ENCODE measurements at regions not wholly inside any gene's neighbourhood (a gene's known extent, or its start where the extent isn't known, plus 50 kb on each side); places are given as distances from the start of the nearest gene placed in this dataset.

- DNase-seq (ENCODE audit: low read depth, low spot score): no peak
- Histone ChIP-seq H3K4me1 (ENCODE audit: insufficient read depth, insufficient read length) (no peaks in the 10 kb centered on the region), H3K27me3 (ENCODE audit: insufficient read depth, insufficient read length) (no peaks in the 10 kb centered on the region), H3K4me3 (ENCODE audit: insufficient read length, low read depth) (no peak overlapping the region), H3K9ac (ENCODE audit: insufficient read length, low read depth) (no peak overlapping the region), H3K9me3 (ENCODE audit: insufficient read depth, low read length) (no peaks in the 10 kb centered on the region), H3K36me3 (ENCODE audit: insufficient read depth, insufficient read length, low read length) (no peaks in the 10 kb centered on the region)
- TF ChIP-seq SUZ12 (IDR thresholded peaks at IDR 0.05; ENCODE audit: extremely low read depth, insufficient read depth, insufficient read length) (no peak), YY1 (IDR thresholded peaks at IDR 0.05; ENCODE audit: insufficient read depth, insufficient read length) (no peak), ZNF274 (IDR thresholded peaks at IDR 0.05; ENCODE audit: low read depth, low read length) (no peak)
These were observed 744.5 kb upstream of the FAM241A start for GRCh38 chr4:111400741-111401140.

GRCh38 chr4:111404673-111405072 lies 740.6 kb upstream of the FAM241A start:
- no peaks in the 10 kb centered on the region for H3K36me3 ChIP-seq (ENCODE audit: insufficient read depth, insufficient read length, low read length)
- H3K9ac ChIP-seq (ENCODE audit: insufficient read length, low read depth): no peak overlapping the region
- no peaks in the 10 kb centered on the region for H3K9me3 ChIP-seq (ENCODE audit: insufficient read depth, low read length)
- H3K4me3 ChIP-seq (ENCODE audit: insufficient read length, low read depth): no peak overlapping the region
- H3K4me1 ChIP-seq (ENCODE audit: insufficient read depth, insufficient read length): no peaks in the 10 kb centered on the region
- no peak for DNase-seq (ENCODE audit: low read depth, low spot score)
- H3K27me3 ChIP-seq (ENCODE audit: insufficient read depth, insufficient read length): no peaks in the 10 kb centered on the region
- TF ChIP-seq YY1 (IDR thresholded peaks at IDR 0.05; ENCODE audit: insufficient read depth, insufficient read length): no peak
- TF ChIP-seq SUZ12 (IDR thresholded peaks at IDR 0.05; ENCODE audit: extremely low read depth, insufficient read depth, insufficient read length): no peak
- no peak for TF ChIP-seq ZNF274 (IDR thresholded peaks at IDR 0.05; ENCODE audit: low read depth, low read length)

DNA sequence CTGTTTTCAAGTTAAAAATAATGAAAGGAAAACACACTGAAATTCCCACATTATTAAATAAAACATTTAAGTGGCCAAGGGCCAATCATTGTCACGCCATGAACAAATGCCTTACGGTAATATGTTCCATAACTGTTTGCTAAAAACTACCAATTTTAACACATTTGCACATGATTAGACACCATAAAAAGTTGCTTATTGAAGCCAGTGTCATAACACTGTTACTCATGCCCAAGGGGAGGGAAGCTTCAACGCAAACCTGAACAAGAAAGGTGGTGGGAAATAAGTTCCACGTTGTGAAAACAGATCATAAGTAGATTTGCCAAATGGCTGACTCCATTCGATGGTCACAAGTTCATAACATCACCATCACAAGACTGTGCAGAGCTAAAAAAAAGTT lies 739.3 kb upstream of the FAM241A start:
- H3K36me3 ChIP-seq (ENCODE audit: insufficient read depth, insufficient read length, low read length): no peaks in the 10 kb centered on the region

DNA sequence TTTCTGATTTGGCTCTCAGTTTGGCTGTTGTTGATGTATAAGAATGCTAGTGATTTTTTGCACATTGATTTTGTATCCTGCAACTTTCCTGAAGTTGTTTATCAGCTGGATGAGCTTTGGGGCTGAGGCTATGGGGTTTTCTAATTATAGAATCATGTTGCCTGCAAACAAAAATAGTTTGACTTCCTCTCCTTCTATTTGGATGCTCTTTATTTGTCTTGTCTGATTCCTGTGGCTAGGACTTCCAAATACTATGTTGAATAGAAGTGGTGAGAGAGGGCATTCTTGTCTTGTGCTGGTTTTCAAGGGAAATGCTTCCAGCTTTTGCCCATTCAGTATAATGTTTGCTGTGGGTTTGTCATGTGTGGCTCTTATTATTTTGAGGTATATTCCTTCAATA lies 734.7 kb upstream of the FAM241A start:
- Histone ChIP-seq H3K4me1 (ENCODE audit: insufficient read depth, insufficient read length) (no peaks in the 10 kb centered on the region), H3K27me3 (ENCODE audit: insufficient read depth, insufficient read length) (no peaks in the 10 kb centered on the region), H3K9me3 (ENCODE audit: insufficient read depth, low read length) (no peaks in the 10 kb centered on the region), H3K36me3 (ENCODE audit: insufficient read depth, insufficient read length, low read length) (no peaks in the 10 kb centered on the region), H3K9ac (ENCODE audit: insufficient read length, low read depth) (no peak overlapping the region), H3K4me3 (ENCODE audit: insufficient read length, low read depth) (no peak overlapping the region)
- no peak for TF ChIP-seq ZNF274 (IDR thresholded peaks at IDR 0.05; ENCODE audit: low read depth, low read length)
- no peak for TF ChIP-seq SUZ12 (IDR thresholded peaks at IDR 0.05; ENCODE audit: extremely low read depth, insufficient read depth, insufficient read length)
- TF ChIP-seq YY1 (IDR thresholded peaks at IDR 0.05; ENCODE audit: insufficient read depth, insufficient read length): no peak
- DNase-seq (ENCODE audit: low read depth, low spot score): no peak

More for the DNA sequence above, 739.3 kb upstream of the FAM241A start:
- Histone ChIP-seq H3K4me3 (ENCODE audit: insufficient read length, low read depth) (no peak overlapping the region), H3K27me3 (ENCODE audit: insufficient read depth, insufficient read length) (no peaks in the 10 kb centered on the region), H3K9me3 (ENCODE audit: insufficient read depth, low read length) (no peaks in the 10 kb centered on the region), H3K9ac (ENCODE audit: insufficient read length, low read depth) (no peak overlapping the region), H3K4me1 (ENCODE audit: insufficient read depth, insufficient read length) (no peaks in the 10 kb centered on the region)
- DNase-seq (ENCODE audit: low read depth, low spot score): no peak
- no peak for TF ChIP-seq SUZ12 (IDR thresholded peaks at IDR 0.05; ENCODE audit: extremely low read depth, insufficient read depth, insufficient read length)
- TF ChIP-seq YY1 (IDR thresholded peaks at IDR 0.05; ENCODE audit: insufficient read depth, insufficient read length): no peak
- no peak for TF ChIP-seq ZNF274 (IDR thresholded peaks at IDR 0.05; ENCODE audit: low read depth, low read length)

DNA sequence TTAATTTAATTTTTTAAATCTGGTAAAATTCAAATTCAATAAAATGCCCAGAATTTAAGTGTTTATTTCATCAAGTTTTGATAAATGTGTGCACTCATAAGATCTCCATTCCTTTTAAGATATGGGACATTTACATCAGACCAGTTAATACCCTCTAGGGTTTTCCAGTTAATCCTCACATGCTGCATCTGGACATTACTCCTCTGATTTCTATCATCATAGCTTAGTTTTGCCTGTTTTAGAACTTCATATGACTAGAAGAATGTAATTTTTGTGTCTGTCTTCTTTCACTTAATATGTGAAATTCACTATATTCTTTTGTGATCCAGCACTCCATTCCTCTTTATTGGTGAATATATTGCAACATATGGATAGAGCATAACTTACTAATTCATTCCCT lies 727.7 kb upstream of the FAM241A start:
- Histone ChIP-seq H3K36me3 (ENCODE audit: insufficient read depth, insufficient read length, low read length) (no peaks in the 10 kb centered on the region), H3K4me1 (ENCODE audit: insufficient read depth, insufficient read length) (no peaks in the 10 kb centered on the region), H3K9ac (ENCODE audit: insufficient read length, low read depth) (no peak overlapping the region), H3K4me3 (ENCODE audit: insufficient read length, low read depth) (no peak overlapping the region), H3K9me3 (ENCODE audit: insufficient read depth, low read length) (no peaks in the 10 kb centered on the region), H3K27me3 (ENCODE audit: insufficient read depth, insufficient read length) (no peaks in the 10 kb centered on the region)
- no peak for TF ChIP-seq YY1 (IDR thresholded peaks at IDR 0.05; ENCODE audit: insufficient read depth, insufficient read length)
- DNase-seq (ENCODE audit: low read depth, low spot score): no peak

GRCh38 chr4:111433441-111433840 lies 711.8 kb upstream of the FAM241A start:
- no peak overlapping the region for H3K4me3 ChIP-seq (ENCODE audit: insufficient read length, low read depth)
- H3K9ac ChIP-seq (ENCODE audit: insufficient read length, low read depth): no peak overlapping the region
- no peaks in the 10 kb centered on the region for H3K9me3 ChIP-seq (ENCODE audit: insufficient read depth, low read length)
- TF ChIP-seq YY1 (IDR thresholded peaks at IDR 0.05; ENCODE audit: insufficient read depth, insufficient read length): no peak
- no peak for TF ChIP-seq SUZ12 (IDR thresholded peaks at IDR 0.05; ENCODE audit: extremely low read depth, insufficient read depth, insufficient read length)
- no peak for TF ChIP-seq ZNF274 (IDR thresholded peaks at IDR 0.05; ENCODE audit: low read depth, low read length)
- H3K36me3 ChIP-seq (ENCODE audit: insufficient read depth, insufficient read length, low read length): no peaks in the 10 kb centered on the region
- H3K27me3 ChIP-seq (ENCODE audit: insufficient read depth, insufficient read length): no peaks in the 10 kb centered on the region
- no peaks in the 10 kb centered on the region for H3K4me1 ChIP-seq (ENCODE audit: insufficient read depth, insufficient read length)
- DNase-seq (ENCODE audit: low read depth, low spot score): no peak

DNA sequence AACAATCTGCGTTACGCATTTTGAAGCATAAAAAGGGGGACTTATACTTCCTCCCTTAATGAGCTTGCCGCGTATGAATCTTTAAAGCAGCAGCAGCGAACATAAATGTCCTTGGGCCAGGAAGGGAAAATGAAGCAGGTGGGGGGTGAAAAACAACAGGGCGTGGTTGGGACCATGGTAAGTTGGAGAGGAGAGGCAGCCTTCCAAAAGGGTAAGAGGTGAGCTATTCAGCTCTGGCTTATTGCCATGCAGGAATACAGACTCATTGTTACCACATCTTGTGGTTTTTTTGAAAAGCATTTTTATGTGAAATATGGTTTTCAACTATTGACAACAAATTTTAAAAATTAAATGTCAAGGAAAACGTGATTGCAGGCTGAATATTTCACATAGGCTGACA lies 710.7 kb upstream of the FAM241A start:
- TF ChIP-seq YY1 (IDR thresholded peaks at IDR 0.05; ENCODE audit: insufficient read depth, insufficient read length): no peak
- TF ChIP-seq ZNF274 (IDR thresholded peaks at IDR 0.05; ENCODE audit: low read depth, low read length): no peak
- TF ChIP-seq SUZ12 (IDR thresholded peaks at IDR 0.05; ENCODE audit: extremely low read depth, insufficient read depth, insufficient read length): no peak
- H3K36me3 ChIP-seq (ENCODE audit: insufficient read depth, insufficient read length, low read length): no peaks in the 10 kb centered on the region
- no peak overlapping the region for H3K9ac ChIP-seq (ENCODE audit: insufficient read length, low read depth)
- H3K4me3 ChIP-seq (ENCODE audit: insufficient read length, low read depth): no peak overlapping the region
- H3K9me3 ChIP-seq (ENCODE audit: insufficient read depth, low read length): no peaks in the 10 kb centered on the region
- H3K4me1 ChIP-seq (ENCODE audit: insufficient read depth, insufficient read length): no peaks in the 10 kb centered on the region
- no peak for DNase-seq (ENCODE audit: low read depth, low spot score)
- no peaks in the 10 kb centered on the region for H3K27me3 ChIP-seq (ENCODE audit: insufficient read depth, insufficient read length)

Data from NT2/D1 (cell line).